ENCODE measurements at regions not wholly inside any gene's neighbourhood (a gene's known extent, or its start where the extent isn't known, plus 50 kb on each side); places are given as distances from the start of the nearest gene placed in this dataset.

DNA sequence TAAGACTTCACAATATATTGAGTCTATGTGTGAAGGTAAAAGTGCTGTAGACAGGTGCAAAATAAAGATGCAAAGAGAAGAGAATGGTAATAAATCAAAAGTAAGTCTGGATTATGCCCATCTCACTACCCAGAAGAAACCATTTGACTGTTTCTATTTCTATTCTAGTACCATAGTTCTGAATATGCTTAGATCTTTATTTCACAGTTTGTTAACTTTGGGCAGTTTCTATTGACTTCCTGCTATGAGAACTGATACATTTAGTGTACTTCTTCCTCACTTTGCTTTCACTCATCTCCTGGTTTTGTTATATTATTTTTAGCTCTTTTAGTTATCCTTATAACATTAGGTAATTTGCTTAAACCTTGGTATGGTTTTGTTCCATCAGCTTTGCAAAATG lies 94.9 kb downstream of the HS1BP3 start:
- Histone ChIP-seq H3K9me3 (no peaks in the 10 kb centered on the region), H3K27ac (no peak overlapping the region), H3K4me3 (no peak overlapping the region), H3K4me1 (peaks cover 0 to 9% (median 4%) of the 10 kb centered on the region in 4 donors), H3K36me3 (no peaks in the 10 kb centered on the region), H3K27me3 (no peaks in the 10 kb centered on the region)
- no peak for DNase-seq
- TF ChIP-seq, protein P1, sequence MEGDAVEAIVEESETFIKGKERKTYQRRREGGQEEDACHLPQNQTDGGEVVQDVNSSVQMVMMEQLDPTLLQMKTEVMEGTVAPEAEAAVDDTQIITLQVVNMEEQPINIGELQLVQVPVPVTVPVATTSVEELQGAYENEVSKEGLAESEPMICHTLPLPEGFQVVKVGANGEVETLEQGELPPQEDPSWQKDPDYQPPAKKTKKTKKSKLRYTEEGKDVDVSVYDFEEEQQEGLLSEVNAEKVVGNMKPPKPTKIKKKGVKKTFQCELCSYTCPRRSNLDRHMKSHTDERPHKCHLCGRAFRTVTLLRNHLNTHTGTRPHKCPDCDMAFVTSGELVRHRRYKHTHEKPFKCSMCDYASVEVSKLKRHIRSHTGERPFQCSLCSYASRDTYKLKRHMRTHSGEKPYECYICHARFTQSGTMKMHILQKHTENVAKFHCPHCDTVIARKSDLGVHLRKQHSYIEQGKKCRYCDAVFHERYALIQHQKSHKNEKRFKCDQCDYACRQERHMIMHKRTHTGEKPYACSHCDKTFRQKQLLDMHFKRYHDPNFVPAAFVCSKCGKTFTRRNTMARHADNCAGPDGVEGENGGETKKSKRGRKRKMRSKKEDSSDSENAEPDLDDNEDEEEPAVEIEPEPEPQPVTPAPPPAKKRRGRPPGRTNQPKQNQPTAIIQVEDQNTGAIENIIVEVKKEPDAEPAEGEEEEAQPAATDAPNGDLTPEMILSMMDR (IDR thresholded peaks at IDR 0.05), result no peak
- intact Hi-C loops (cut with DNase I; ENCODE audit: low total_unique reads), result no loop called here

DNA sequence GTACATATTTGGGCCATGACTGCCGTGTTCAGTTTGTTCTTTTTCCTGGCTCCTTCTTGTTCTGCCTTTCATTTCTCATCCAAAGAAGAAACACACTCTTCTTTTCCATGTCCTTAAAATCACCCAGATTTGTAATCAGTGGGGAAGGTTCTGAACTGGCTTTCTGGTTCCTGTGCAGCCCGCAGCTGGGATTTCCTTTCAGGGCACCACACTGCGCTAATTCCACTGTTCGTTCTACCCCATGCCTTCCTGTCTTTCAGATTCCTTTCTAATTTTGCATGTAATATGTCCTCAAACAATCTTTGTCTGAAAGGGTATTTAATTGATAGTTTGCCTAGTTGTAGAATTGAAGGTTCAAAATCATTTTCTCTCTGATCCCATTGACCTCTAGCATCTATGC lies 94.1 kb downstream of the HS1BP3 start:
- no peak overlapping the region for H3K4me3 ChIP-seq
- no peaks in the 10 kb centered on the region for H3K36me3 ChIP-seq
- DNase-seq, result no peak
- TF ChIP-seq, protein P1 (IDR thresholded peaks at IDR 0.05), result no peak
- H3K4me1 ChIP-seq, result peaks cover 0 to under 1% (median 0%) of the 10 kb centered on the region in 4 donors
- H3K27me3 ChIP-seq, result no peaks in the 10 kb centered on the region
- no peaks in the 10 kb centered on the region for H3K9me3 ChIP-seq
- intact Hi-C loops (cut with DNase I; ENCODE audit: low total_unique reads), result no loop called here
- no peak overlapping the region for H3K27ac ChIP-seq

DNA sequence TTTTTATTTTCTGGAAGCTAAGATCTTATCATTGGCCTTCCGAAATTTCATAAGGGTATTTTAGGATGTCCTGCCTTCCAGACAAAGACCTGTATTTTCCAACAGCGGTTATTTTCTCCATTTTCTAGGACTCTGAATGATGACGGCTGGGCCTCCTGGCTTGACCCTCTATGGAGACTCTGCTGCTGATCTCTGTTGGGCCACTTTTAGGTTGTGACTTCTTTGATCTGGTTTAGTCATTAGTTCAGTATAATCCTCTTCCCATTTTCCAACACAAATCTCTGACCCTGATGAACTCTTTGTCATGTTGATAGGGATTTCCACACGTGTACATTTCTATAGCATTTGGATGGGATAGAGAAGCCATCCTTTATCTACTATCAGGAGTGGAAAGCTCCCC lies 93.7 kb downstream of the HS1BP3 start:
- no peak for DNase-seq
- TF ChIP-seq, protein P1 (IDR thresholded peaks at IDR 0.05), result no peak
- intact Hi-C loops (cut with DNase I; ENCODE audit: low total_unique reads), result no loop called here
- no peaks in the 10 kb centered on the region for H3K9me3 ChIP-seq
- H3K27me3 ChIP-seq, result no peaks in the 10 kb centered on the region
- no peaks in the 10 kb centered on the region for H3K36me3 ChIP-seq
- H3K4me3 ChIP-seq, result no peak overlapping the region
- H3K27ac ChIP-seq, result no peak overlapping the region
- H3K4me1 ChIP-seq, result no peaks in the 10 kb centered on the region

DNA sequence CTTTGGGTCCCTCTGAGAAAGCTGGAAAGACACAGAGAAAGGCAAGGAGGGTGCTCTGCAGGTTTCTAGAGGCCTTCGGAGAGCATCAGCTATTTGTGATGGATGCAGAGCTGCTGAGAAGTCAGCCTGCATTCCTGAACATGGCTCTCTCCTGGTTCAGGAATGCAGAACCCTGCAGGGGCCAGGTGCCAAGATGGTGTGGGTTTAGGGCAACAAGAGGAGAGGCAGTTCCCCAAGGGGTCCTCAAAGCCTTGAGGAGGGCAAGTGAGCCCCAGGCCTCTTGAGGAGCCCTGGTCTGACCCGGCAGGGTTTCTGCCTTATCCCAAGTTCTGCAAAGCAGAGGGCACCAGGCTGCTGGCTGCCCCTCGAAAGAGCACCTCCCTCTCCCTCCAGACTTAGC lies 93.3 kb downstream of the HS1BP3 start:
- no peak for DNase-seq
- Histone ChIP-seq H3K4me3 (no peak overlapping the region), H3K9me3 (no peaks in the 10 kb centered on the region), H3K27me3 (no peaks in the 10 kb centered on the region), H3K27ac (no peak overlapping the region), H3K4me1 (no peaks in the 10 kb centered on the region), H3K36me3 (no peaks in the 10 kb centered on the region)
- TF ChIP-seq, protein P1 (IDR thresholded peaks at IDR 0.05), result no peak
- intact Hi-C loops (cut with DNase I; ENCODE audit: low total_unique reads), result no loop called here

DNA sequence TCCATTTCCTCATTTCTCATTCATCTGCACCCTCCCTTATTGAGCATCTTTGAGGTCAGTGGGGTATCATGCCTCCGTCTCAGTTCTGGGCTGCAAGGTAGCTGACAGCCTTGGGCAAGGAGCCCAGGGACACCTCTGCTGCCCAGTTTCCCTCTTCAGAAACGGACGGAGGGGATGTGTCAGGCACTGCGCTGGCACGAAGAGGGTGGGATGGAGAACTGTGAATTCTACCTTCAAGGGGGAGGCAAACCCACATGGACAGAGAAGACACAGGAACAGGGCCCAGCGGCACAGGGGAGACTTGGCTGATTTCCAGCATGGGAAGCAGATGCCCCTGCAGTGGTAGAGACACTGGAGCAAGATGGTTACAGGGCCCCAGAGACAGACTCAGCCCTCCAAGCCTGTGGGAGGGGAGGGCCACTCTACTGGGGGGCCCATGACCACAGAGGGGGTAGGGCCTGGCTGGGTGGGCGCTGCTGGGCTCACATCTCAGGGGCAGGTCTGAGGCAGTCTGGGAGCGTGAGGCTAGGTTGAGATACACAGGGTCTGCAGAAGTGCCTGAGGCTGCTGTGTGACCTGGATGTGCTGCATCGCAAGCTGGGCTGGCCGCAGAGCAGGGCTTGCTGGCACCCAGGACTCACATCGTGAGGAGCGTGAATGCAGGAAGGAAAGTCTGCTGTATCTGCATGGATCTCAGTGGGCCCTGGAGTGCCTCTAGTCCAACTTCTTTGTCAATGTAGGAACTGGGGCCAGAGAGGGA lies 92.3 kb downstream of the HS1BP3 start:
- no peak overlapping the region for H3K4me3 ChIP-seq
- intact Hi-C loops (cut with DNase I; ENCODE audit: low total_unique reads), result no loop called here
- no peaks in the 10 kb centered on the region for H3K36me3 ChIP-seq
- TF ChIP-seq, protein P1 (IDR thresholded peaks at IDR 0.05), result no peak
- no peaks in the 10 kb centered on the region for H3K9me3 ChIP-seq
- peak in 1 of 2 donors; percentile 56 for DNase-seq
- no peak overlapping the region for H3K27ac ChIP-seq
- H3K4me1 ChIP-seq, result no peaks in the 10 kb centered on the region
- H3K27me3 ChIP-seq, result no peaks in the 10 kb centered on the region

All from tibial artery (tissue), 4 donors.